ACC112 (cell line): ENCODE measurements at regions not wholly inside any gene's neighbourhood (a gene's known extent, or its start where the extent isn't known, plus 50 kb on each side); places are given as distances from the start of the nearest gene placed in this dataset.
A peak's percentile ranks its signal among the peaks of the same experiment; 100 is the strongest.
"Not testable (repeated sequence)": the region's sequence is repeated elsewhere in the genome, so short reads cannot be mapped to it uniquely, and the experiment has no call there.

Source experiments
- H2AFZ ChIP-seq: fragments of 200-600 bp; sonication (generic); one replicate; pipeline ENCODE4 v1.6.0; 2017; ENCODE audit warnings: antibody characterized with exemption, low read length; ENCODE audit not compliant: unreplicated experiment
- H3K27ac ChIP-seq: fragments of 200-600 bp; sonication (generic); 2 replicates; pipeline ENCODE4 v1.5.1; 2014; ENCODE audit warnings: low read depth, mild to moderate bottlenecking, antibody characterized with exemption, low read length, moderate library complexity
- H3K27me3 ChIP-seq: fragments of 200-600 bp; sonication (generic); 2 replicates; pipeline ENCODE4 v1.6.1; 2014; ENCODE audit warnings: mild to moderate bottlenecking, antibody characterized with exemption, low read length, moderate library complexity, mixed read lengths; ENCODE audit not compliant: insufficient read depth
- H3K36me3 ChIP-seq: fragments of 200-600 bp; sonication (generic); 2 replicates; pipeline ENCODE4 v1.6.1; 2016; ENCODE audit warnings: mild to moderate bottlenecking, antibody characterized with exemption, low read length, moderate library complexity, mixed read lengths; ENCODE audit not compliant: insufficient read depth
- H3K4me1 ChIP-seq: fragments of 200-600 bp; sonication (generic); one replicate; pipeline ENCODE4 v1.6.1; 2016; ENCODE audit warnings: low read length, mixed read lengths; ENCODE audit not compliant: insufficient read depth, unreplicated experiment, control insufficient read depth
- H3K4me3 ChIP-seq: fragments of 200-600 bp; sonication (generic); 2 replicates; pipeline ENCODE4 v1.5.1; 2014; ENCODE audit warnings: mild to moderate bottlenecking, low read depth, low read length
- H3K79me2 ChIP-seq: fragments of 200-600 bp; sonication (generic); one replicate; pipeline ENCODE4 v1.6.0; 2016; ENCODE audit warnings: low read length; ENCODE audit not compliant: control insufficient read depth, unreplicated experiment, insufficient read depth

- Histone ChIP-seq H3K36me3 (no peaks in the 10 kb centered on the region), H3K27me3 (no peaks in the 10 kb centered on the region)
Measured at GRCh38 chr5:156200938-156201787, 125.8 kb upstream of the SGCD start.

GRCh38 chr5:156201788-156202403 lies 125.1 kb upstream of the SGCD start:
- Histone ChIP-seq H2AFZ (peak overlapping the region; percentile 91), H3K27me3 (no peaks in the 10 kb centered on the region), H3K36me3 (no peaks in the 10 kb centered on the region), H3K27ac (peak overlapping the region; percentile 71), H3K79me2 (no peaks in the 10 kb centered on the region), H3K4me3 (peak overlapping the region; percentile 25), H3K4me1 (peaks cover 28% of the 10 kb centered on the region)

More at GRCh38 chr5:156200938-156201787, 125.8 kb upstream of the SGCD start:
- Histone ChIP-seq H3K4me3 (peak overlapping the region; percentile 25), H3K4me1 (peaks cover 28% of the 10 kb centered on the region), H3K79me2 (no peaks in the 10 kb centered on the region), H2AFZ (peak overlapping the region; percentile 91), H3K27ac (peak overlapping the region; percentile 71)

DNA sequence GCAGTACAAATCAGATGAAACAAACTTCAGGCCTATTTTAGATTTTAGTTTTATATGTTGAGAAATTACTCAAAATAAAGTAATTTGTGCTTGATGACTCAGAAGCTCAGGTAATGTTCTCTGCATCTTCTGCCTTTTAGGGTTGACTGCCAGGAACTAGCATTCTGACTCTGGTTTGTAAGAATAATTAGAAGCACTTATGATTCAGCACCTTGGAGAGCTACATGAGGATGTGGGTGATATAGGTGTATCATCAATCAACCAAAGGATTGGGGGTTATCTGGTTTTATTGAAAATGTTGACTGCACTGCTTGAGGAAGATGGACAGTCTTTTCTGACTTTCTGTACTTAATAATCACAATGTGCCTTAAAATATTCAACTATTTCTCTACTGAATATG lies 118.7 kb upstream of the SGCD start:
- Histone ChIP-seq H3K36me3 (no peaks in the 10 kb centered on the region), H2AFZ (no peak overlapping the region), H3K27me3 (no peaks in the 10 kb centered on the region), H3K4me3 (no peak overlapping the region), H3K79me2 (no peaks in the 10 kb centered on the region), H3K4me1 (no peaks in the 10 kb centered on the region), H3K27ac (no peak overlapping the region)

DNA sequence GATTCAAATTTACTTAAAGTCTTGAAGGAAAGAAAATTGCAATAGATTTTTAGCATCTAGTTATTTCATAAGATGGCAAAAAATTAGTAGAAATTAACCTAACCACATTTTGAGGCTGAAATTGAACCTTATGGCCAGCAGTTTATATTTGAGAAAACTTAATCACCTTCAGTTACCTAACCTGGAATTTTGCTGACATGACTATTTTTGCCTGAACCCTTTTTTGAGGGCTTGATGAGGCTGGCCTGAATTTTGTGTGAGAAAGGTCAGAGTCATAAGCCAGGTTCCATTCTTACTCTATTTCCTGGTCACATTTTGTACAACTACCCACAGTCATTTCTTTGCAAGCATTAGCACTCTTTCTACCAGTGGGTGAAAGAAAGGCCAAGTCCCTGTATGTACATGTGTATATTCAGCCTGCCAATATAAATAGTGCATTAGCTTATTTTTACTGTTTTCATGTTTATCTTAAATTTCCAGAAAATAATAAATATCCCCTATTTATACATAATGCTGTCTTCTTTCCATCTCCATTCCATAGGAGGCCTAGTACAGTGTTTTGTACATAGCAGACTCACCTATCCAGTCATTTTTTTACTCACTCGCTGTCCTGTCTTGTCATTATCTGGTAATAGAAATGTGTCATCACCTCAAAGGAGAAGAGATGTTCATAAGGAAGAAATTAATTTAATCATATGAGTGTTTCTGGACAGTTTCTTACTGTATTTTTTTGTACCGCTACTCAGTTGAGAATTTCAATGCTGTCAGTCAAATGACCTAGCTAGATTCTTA lies 108.4 kb upstream of the SGCD start:
- no peak overlapping the region for H3K27ac ChIP-seq
- H3K36me3 ChIP-seq = no peaks in the 10 kb centered on the region
- no peak overlapping the region for H3K4me3 ChIP-seq
- H3K4me1 ChIP-seq = no peaks in the 10 kb centered on the region
- no peaks in the 10 kb centered on the region for H3K27me3 ChIP-seq
- H3K79me2 ChIP-seq = no peaks in the 10 kb centered on the region
- H2AFZ ChIP-seq = no peak overlapping the region

DNA sequence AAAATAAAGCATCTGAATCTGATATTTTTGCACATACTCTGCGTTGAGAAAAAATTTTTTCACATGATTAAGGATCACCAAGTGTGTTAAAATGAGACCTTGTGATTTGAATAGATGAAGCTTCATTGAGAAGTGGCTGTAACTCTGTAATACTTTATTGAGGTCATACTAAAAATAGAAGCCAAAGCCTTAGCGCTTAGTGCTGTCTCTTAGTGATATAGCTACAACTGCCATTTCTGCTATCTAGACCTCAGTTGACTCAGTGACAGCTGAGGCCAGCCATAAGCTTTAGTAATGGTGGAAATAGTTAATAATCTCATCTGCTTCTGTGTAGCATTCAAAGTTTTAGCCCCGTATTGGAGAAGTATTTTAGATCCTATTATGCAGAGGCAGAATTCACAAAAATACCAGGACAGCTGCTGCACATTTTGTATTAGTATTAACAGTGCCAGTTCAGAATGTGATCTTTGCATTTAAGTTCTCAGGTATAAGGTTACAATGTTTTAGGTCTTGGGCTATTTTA lies 107.4 kb upstream of the SGCD start:
- H3K36me3 ChIP-seq = no peaks in the 10 kb centered on the region
- H3K27ac ChIP-seq = no peak overlapping the region

DNA sequence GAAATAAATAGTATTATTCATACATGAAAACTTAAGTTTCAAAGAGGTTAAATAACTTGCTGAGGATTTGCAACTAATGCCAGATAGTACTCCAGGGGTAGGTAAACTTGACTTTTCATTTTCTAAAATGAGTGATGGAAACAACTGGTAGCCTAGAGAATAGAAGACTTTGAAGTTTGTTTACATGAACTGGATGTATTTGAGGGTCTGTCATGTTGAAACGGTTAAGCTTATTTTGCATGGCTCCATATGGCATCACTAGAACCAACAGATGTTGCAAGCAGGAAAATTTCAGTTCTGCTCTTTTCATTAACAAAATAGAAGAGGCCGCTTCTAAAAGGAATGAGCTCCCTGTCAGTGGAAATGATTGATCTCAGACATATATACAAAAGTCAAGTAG lies 105.1 kb upstream of the SGCD start:
- Histone ChIP-seq H3K79me2 (no peaks in the 10 kb centered on the region), H3K4me1 (no peaks in the 10 kb centered on the region), H3K4me3 (no peak overlapping the region), H3K36me3 (no peaks in the 10 kb centered on the region), H2AFZ (no peak overlapping the region), H3K27ac (no peak overlapping the region), H3K27me3 (no peaks in the 10 kb centered on the region)

More for the DNA sequence above, 107.4 kb upstream of the SGCD start:
- Histone ChIP-seq H3K4me1 (no peaks in the 10 kb centered on the region), H3K27me3 (no peaks in the 10 kb centered on the region), H3K79me2 (no peaks in the 10 kb centered on the region), H3K4me3 (no peak overlapping the region), H2AFZ (no peak overlapping the region)

DNA sequence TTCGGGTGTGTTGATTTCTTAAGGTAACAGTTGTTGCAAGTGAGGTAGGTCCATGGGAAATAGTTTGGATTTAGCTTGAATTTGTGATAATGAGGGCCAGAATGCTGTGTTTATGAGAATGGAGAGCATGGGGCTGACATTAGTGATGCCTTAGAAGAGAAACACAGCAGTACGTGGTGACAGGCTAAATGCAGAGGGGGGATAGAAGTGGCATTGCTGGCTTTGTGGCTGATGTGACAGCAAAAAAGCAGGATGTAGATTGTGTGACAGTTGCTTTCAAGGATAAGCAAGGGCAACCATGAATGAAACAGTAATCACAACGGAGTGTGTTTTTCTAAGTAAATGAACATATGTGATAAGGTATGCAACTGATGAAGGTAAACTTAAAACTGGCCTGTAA lies 103.4 kb upstream of the SGCD start:
- no peak overlapping the region for H3K4me3 ChIP-seq
- H3K4me1 ChIP-seq = no peaks in the 10 kb centered on the region
- H2AFZ ChIP-seq = no peak overlapping the region
- no peaks in the 10 kb centered on the region for H3K79me2 ChIP-seq
- H3K36me3 ChIP-seq = no peaks in the 10 kb centered on the region
- H3K27ac ChIP-seq = no peak overlapping the region
- H3K27me3 ChIP-seq = no peaks in the 10 kb centered on the region

DNA sequence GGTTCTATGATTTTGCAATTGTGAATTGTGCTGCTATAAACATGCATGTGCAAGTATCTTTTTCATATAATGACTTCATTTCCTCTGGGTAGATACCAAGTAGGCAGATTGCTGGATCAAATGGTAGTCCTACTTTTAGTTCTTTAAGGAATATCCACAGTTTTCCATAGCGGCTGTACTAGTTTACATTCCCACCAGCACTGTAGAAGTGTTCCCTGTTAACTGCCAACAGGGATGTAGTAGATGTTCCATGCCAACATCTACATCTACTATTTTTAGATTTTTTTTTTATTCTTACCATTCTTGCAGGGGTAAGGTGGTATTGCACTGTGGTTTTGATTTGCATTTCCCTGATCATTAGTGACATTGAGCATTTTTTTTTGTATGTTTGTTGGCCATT lies 100.5 kb upstream of the SGCD start:
- not testable (repeated sequence) for H2AFZ ChIP-seq, H3K27ac ChIP-seq, H3K4me1 ChIP-seq, H3K79me2 ChIP-seq, H3K36me3 ChIP-seq, H3K27me3 ChIP-seq, H3K4me3 ChIP-seq

DNA sequence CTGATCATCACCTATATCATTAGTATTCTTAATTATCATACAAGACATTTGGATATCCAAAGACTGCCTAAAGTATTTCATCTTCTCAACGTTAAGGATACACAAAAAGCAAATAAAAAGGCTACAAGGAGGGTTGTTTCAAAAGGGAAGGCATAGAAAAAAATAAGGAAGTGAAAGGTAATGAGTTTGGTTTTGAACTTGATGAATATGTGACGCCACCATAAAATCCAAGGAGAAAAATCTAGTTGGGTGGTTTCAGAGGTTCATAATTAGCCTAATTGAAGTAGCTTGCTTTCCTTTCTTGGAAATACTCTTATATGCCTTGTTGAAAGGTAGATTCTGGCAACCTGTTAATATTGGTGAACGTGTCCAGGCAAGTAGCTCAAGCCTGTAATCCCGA lies 96.1 kb upstream of the SGCD start:
- Histone ChIP-seq H3K79me2 (no peaks in the 10 kb centered on the region), H3K27ac (no peak overlapping the region), H2AFZ (no peak overlapping the region), H3K36me3 (no peaks in the 10 kb centered on the region), H3K4me1 (no peaks in the 10 kb centered on the region), H3K4me3 (no peak overlapping the region), H3K27me3 (no peaks in the 10 kb centered on the region)

- no peak overlapping the region for H2AFZ ChIP-seq
- no peaks in the 10 kb centered on the region for H3K36me3 ChIP-seq
- H3K27ac ChIP-seq = no peak overlapping the region
- H3K79me2 ChIP-seq = no peaks in the 10 kb centered on the region
- H3K4me1 ChIP-seq = no peaks in the 10 kb centered on the region
- H3K4me3 ChIP-seq = no peak overlapping the region
- H3K27me3 ChIP-seq = no peaks in the 10 kb centered on the region
Measured at GRCh38 chr5:156232251-156232869, 94.6 kb upstream of the SGCD start.
